ENCODE measurements at regions not wholly inside any gene's neighbourhood (a gene's known extent, or its start where the extent isn't known, plus 50 kb on each side); places are given as distances from the start of the nearest gene placed in this dataset.
A peak's percentile ranks its signal among the peaks of the same experiment; 100 is the strongest.
"Not testable (repeated sequence)": the region's sequence is repeated elsewhere in the genome, so short reads cannot be mapped to it uniquely, and the experiment has no call there.

GRCh38 chr2:19649142-19649541 is 252.6 kb downstream of the TTC32 start:
- intact Hi-C loops (cut with DNase I) = no loop called here
- ATAC-seq (ENCODE audit: poor library complexity) = peak; percentile 2
- DNase-seq = no peak

GRCh38 chr2:19648583-19648982 is 253.2 kb downstream of the TTC32 start:
- intact Hi-C loops (cut with DNase I) = no loop called here
- peak; percentile 78 for ATAC-seq (ENCODE audit: poor library complexity)
- DNase-seq = peak; percentile 74

- no peak for ATAC-seq (ENCODE audit: poor library complexity)
- intact Hi-C loops (cut with DNase I) = no loop called here
These were observed 254.8 kb downstream of the TTC32 start for GRCh38 chr2:19646987-19647386.

GRCh38 chr2:19644763-19645162 is 257.0 kb downstream of the TTC32 start:
- intact Hi-C loops (cut with DNase I) = no loop called here
- ATAC-seq (ENCODE audit: poor library complexity) (no peak), DNase-seq (no peak)

More at GRCh38 chr2:19646987-19647386, 254.8 kb downstream of the TTC32 start:
- DNase-seq = no peak

- intact Hi-C loops (cut with DNase I) = no loop called here
- no peak for ATAC-seq (ENCODE audit: poor library complexity)
These were observed 258.7 kb downstream of the TTC32 start for GRCh38 chr2:19643117-19643518.

GRCh38 chr2:19642501-19642900 is 259.3 kb downstream of the TTC32 start:
- no peak for DNase-seq
- intact Hi-C loops (cut with DNase I) = no loop called here
- no peak for ATAC-seq (ENCODE audit: poor library complexity)

More at GRCh38 chr2:19643117-19643518, 258.7 kb downstream of the TTC32 start:
- no peak for DNase-seq

GRCh38 chr2:19635951-19636510 is 265.8 kb downstream of the TTC32 start:
- intact Hi-C loops (cut with DNase I) = no loop called here
- ATAC-seq (ENCODE audit: poor library complexity) (no peak), DNase-seq (no peak)

- peak; percentile 94 for ATAC-seq (ENCODE audit: poor library complexity)
- DNase-seq = peak; percentile 82
- intact Hi-C loops (cut with DNase I) = no loop called here
These were observed 269.3 kb downstream of the TTC32 start for GRCh38 chr2:19632403-19632991.

GRCh38 chr2:19631871-19632270 is 269.9 kb downstream of the TTC32 start:
- DNase-seq = no peak
- ATAC-seq (ENCODE audit: poor library complexity) = peak; percentile 38
- intact Hi-C loops (cut with DNase I) = no loop called here

GRCh38 chr2:19630921-19631320 is 270.9 kb downstream of the TTC32 start:
- intact Hi-C loops (cut with DNase I) = no loop called here
- no peak for ATAC-seq (ENCODE audit: poor library complexity)
- no peak for DNase-seq

GRCh38 chr2:19627359-19627758 is 268.9 kb upstream of the OSR1 start:
- intact Hi-C loops (cut with DNase I) = no loop called here
- ATAC-seq (ENCODE audit: poor library complexity) (no peak), DNase-seq (no peak)

GRCh38 chr2:19623488-19623887 is 265.1 kb upstream of the OSR1 start:
- ATAC-seq (ENCODE audit: poor library complexity) = no peak
- intact Hi-C loops (cut with DNase I) = no loop called here
- no peak for DNase-seq

GRCh38 chr2:19617257-19617848 is 258.9 kb upstream of the OSR1 start:
- ATAC-seq (ENCODE audit: poor library complexity) (no peak), DNase-seq (no peak)
- intact Hi-C loops (cut with DNase I) = no loop called here

GRCh38 chr2:19615402-19615801 is 257.0 kb upstream of the OSR1 start:
- intact Hi-C loops (cut with DNase I); DNase-seq; ATAC-seq (ENCODE audit: poor library complexity): not testable (repeated sequence)

GRCh38 chr2:19614066-19614465 is 255.6 kb upstream of the OSR1 start:
- intact Hi-C loops (cut with DNase I) = no loop called here
- no peak for ATAC-seq (ENCODE audit: poor library complexity)
- no peak for DNase-seq

GRCh38 chr2:19611491-19612332 is 253.3 kb upstream of the OSR1 start:
- no peak for ATAC-seq (ENCODE audit: poor library complexity)
- DNase-seq = no peak
- intact Hi-C loops (cut with DNase I) = no loop called here

- DNase-seq (no peak), ATAC-seq (ENCODE audit: poor library complexity) (no peak)
- intact Hi-C loops (cut with DNase I) = no loop called here
These were observed 250.8 kb upstream of the OSR1 start for GRCh38 chr2:19609266-19609665.

GRCh38 chr2:19607931-19608771 is 249.7 kb upstream of the OSR1 start:
- no peak for DNase-seq
- no peak for ATAC-seq (ENCODE audit: poor library complexity)
- intact Hi-C loops (cut with DNase I) = no loop called here

GRCh38 chr2:19607400-19607799 is 249.0 kb upstream of the OSR1 start:
- ATAC-seq (ENCODE audit: poor library complexity) (no peak), DNase-seq (no peak)
- intact Hi-C loops (cut with DNase I) = no loop called here
